Ovary (tissue), 7 donors: ENCODE measurements at regions not wholly inside any gene's neighbourhood (a gene's known extent, or its start where the extent isn't known, plus 50 kb on each side); places are given as distances from the start of the nearest gene placed in this dataset.

Experiments used
- DNase-seq, 5 donors: peaks; one replicate each; pipeline ENCODE4 v3.0.0-alpha.2; 2019 to 2020
- H3K27ac ChIP-seq, 2 donors: fragments of 200-600 bp; one replicate each; pipeline versions ENCODE4 v1.5.1 to v1.8.0; 2019 to 2022
- H3K27me3 ChIP-seq: fragments of 200-600 bp; one replicate; pipeline ENCODE4 v1.8.0; 2022
- H3K36me3 ChIP-seq: fragments of 200-600 bp; sonication (generic); one replicate; pipeline ENCODE4 v1.5.1; 2019
- H3K4me1 ChIP-seq: one replicate; pipeline ENCODE4 v1.8.1; 2013; ENCODE audit warnings: mild to moderate bottlenecking, moderate library complexity; ENCODE audit not compliant: insufficient read depth
- H3K4me3 ChIP-seq: fragments of 200-600 bp; sonication (generic); one replicate; pipeline ENCODE4 v1.5.1; 2017
- H3K9me3 ChIP-seq, 2 donors: fragments of 200-600 bp in 1 of 2; sonication (generic) in 1 of 2; one replicate each; pipeline versions ENCODE4 v1.5.1 to v1.8.1; 2013 to 2019; ENCODE audit warnings: mild to moderate bottlenecking in 1 of 2, moderate library complexity in 1 of 2
- CTCF ChIP-seq, 3 donors: fragments of 450-650 bp in 2 of 3; fragments of 200-600 bp in 1 of 3; IDR thresholded peaks; one replicate each; pipeline versions ENCODE4 v1.5.1 to v1.8.0; 2016 to 2022; ENCODE audit warnings: antibody characterized with exemption in 3 of 3, mild to moderate bottlenecking in 1 of 3
- EP300 ChIP-seq: sonication (generic); formaldehyde crosslinking; IDR thresholded peaks from one replicate; pipeline ENCODE4 v1.6.1; 2017; ENCODE audit warnings: antibody characterized with exemption
- POLR2A ChIP-seq: fragments of 450-650 bp; IDR thresholded peaks from one replicate; pipeline ENCODE4 v1.6.1; 2017; ENCODE audit warnings: antibody characterized with exemption, mild to moderate bottlenecking, moderate library complexity
- WGBS, 3 donors: extraction: QIAGEN DNeasy Blood & Tissue Kit in 1 of 3; methylation state at CpG; one replicate each; pipeline versions ENCODE4 v1.1.5 to v1.1.7; 2013 to 2017; 5-methylcytosine and 5-hydroxymethylcytosine counted together
- intact Hi-C, 4 donors: fragments of 100-400 bp; cut with DNase I; formaldehyde crosslinking; loops; one replicate each; pipeline versions ENCODE4 v1.11.0 to v1.15.1; 2022 to 2023
- donor health status: DM: no; HTN: no; CAD: no; lungs with moderate emphysema.
- donor health status: DM: no; HTN: no; CAD: no.
- donor health status: Bipolar disorder and iron deficiency.
- donor health status: DM: no; HTN: no; CAD: no.
- donor health status: DM: yes; HTN: yes; CAD: no.

GRCh38 chr16:63100082-63100481, 1063.8 kb upstream of the CDH8 start:
- no peaks in the 10 kb centered on the region for H3K27me3 ChIP-seq
- intact Hi-C loops, result no loop called here
- no peak overlapping the region for H3K27ac ChIP-seq
- TF ChIP-seq POLR2A, result no peak
- TF ChIP-seq EP300, result no peak
- no peak for TF ChIP-seq CTCF (IDR thresholded peaks at IDR 0.05)
- no peaks in the 10 kb centered on the region for H3K9me3 ChIP-seq
- H3K4me1 ChIP-seq, result no peaks in the 10 kb centered on the region
- no peak for DNase-seq
- 78 to 90% (median 84%) methylated on average over 2 of the region's 2 CpGs for WGBS, 3 donors
- no peaks in the 10 kb centered on the region for H3K36me3 ChIP-seq
- no peak overlapping the region for H3K4me3 ChIP-seq

GRCh38 chr16:63096857-63097256, 1060.6 kb upstream of the CDH8 start:
- no peaks in the 10 kb centered on the region for H3K4me1 ChIP-seq
- 87 to 92% (median 89%) methylated on average over 5 of the region's 5 CpGs for WGBS, 3 donors

GRCh38 chr16:63092736-63093135, 1056.5 kb upstream of the CDH8 start:
- H3K4me3 ChIP-seq, result no peak overlapping the region
- no peak overlapping the region for H3K27ac ChIP-seq
- H3K27me3 ChIP-seq, result no peaks in the 10 kb centered on the region
- H3K36me3 ChIP-seq, result no peaks in the 10 kb centered on the region
- DNase-seq, result no peak
- TF ChIP-seq POLR2A (no peak), CTCF (IDR thresholded peaks at IDR 0.05) (no peak), EP300 (no peak)
- no peaks in the 10 kb centered on the region for H3K9me3 ChIP-seq
- H3K4me1 ChIP-seq, result no peaks in the 10 kb centered on the region
- intact Hi-C loops, result no loop called here

More at GRCh38 chr16:63096857-63097256, 1060.6 kb upstream of the CDH8 start:
- no peaks in the 10 kb centered on the region for H3K36me3 ChIP-seq
- H3K9me3 ChIP-seq, result no peaks in the 10 kb centered on the region
- H3K4me3 ChIP-seq, result no peak overlapping the region
- intact Hi-C loops, result no loop called here
- H3K27ac ChIP-seq, result no peak overlapping the region
- TF ChIP-seq CTCF (IDR thresholded peaks at IDR 0.05) (no peak), POLR2A (no peak), EP300 (no peak)
- H3K27me3 ChIP-seq, result no peaks in the 10 kb centered on the region
- no peak for DNase-seq

GRCh38 chr16:63082101-63082500, 1045.9 kb upstream of the CDH8 start:
- Histone ChIP-seq H3K36me3 (no peaks in the 10 kb centered on the region), H3K27me3 (no peaks in the 10 kb centered on the region), H3K9me3 (no peaks in the 10 kb centered on the region), H3K4me1 (no peaks in the 10 kb centered on the region), H3K4me3 (no peak overlapping the region), H3K27ac (no peak overlapping the region)
- intact Hi-C loops, result no loop called here
- WGBS, 3 donors, result 58 to 68% (median 64%) methylated on average over 2 of the region's 2 CpGs
- DNase-seq, result no peak
- TF ChIP-seq CTCF (IDR thresholded peaks at IDR 0.05) (no peak), EP300 (no peak), POLR2A (no peak)

GRCh38 chr16:63080746-63081145, 1044.5 kb upstream of the CDH8 start:
- TF ChIP-seq CTCF (IDR thresholded peaks at IDR 0.05) (no peak), POLR2A (no peak), EP300 (no peak)
- no peaks in the 10 kb centered on the region for H3K27me3 ChIP-seq
- intact Hi-C loops, result no loop called here
- no peaks in the 10 kb centered on the region for H3K36me3 ChIP-seq
- no peak for DNase-seq
- no peak overlapping the region for H3K27ac ChIP-seq
- 2 to 18% (median 3%) methylated on average over 1 of the region's 1 CpG for WGBS, 3 donors
- no peaks in the 10 kb centered on the region for H3K4me1 ChIP-seq
- no peak overlapping the region for H3K4me3 ChIP-seq
- no peaks in the 10 kb centered on the region for H3K9me3 ChIP-seq
